Sigmoid colon (tissue), 6 donors: ENCODE measurements at regions not wholly inside any gene's neighbourhood (a gene's known extent, or its start where the extent isn't known, plus 50 kb on each side); places are given as distances from the start of the nearest gene placed in this dataset.

Experiments used
- DNase-seq: peaks from one replicate; pipeline ENCODE4 v3.0.0-alpha.2; 2019
- H3K27ac ChIP-seq, 4 donors: fragments of 200-600 bp; sonication (generic); one replicate each; pipeline ENCODE4 v1.5.1; 2016 to 2019; ENCODE audit warnings: mild to moderate bottlenecking in 1 of 4
- H3K27me3 ChIP-seq, 3 donors: fragments of 200-600 bp; sonication (generic); one replicate each; pipeline ENCODE4 v1.5.1; 2019; ENCODE audit warnings: mild to moderate bottlenecking in 1 of 3
- H3K36me3 ChIP-seq, 4 donors: fragments of 200-600 bp; sonication (generic); one replicate each; pipeline ENCODE4 v1.5.1; 2016 to 2019
- H3K4me1 ChIP-seq, 4 donors: fragments of 200-600 bp; sonication (generic); one replicate each; pipeline ENCODE4 v1.5.1; 2017 to 2019
- H3K4me3 ChIP-seq, 4 donors: fragments of 200-600 bp; sonication (generic); one replicate each; pipeline ENCODE4 v1.5.1; 2017 to 2019; ENCODE audit warnings: mild to moderate bottlenecking in 2 of 4, moderate library complexity in 1 of 4
- H3K9me3 ChIP-seq, 4 donors: fragments of 200-600 bp in 3 of 4; sonication (generic) in 3 of 4; one replicate each; pipeline versions ENCODE4 v1.5.1 to v1.6.1; 2013 to 2019
- CTCF ChIP-seq, 4 experiments: fragments of 450-650 bp in 3 of 4; fragments of 200-600 bp in 1 of 4; IDR thresholded peaks; one replicate each; pipeline ENCODE4 v1.5.1; 2016 to 2019; ENCODE audit warnings: antibody characterized with exemption in 4 of 4, mild to moderate bottlenecking in 3 of 4, moderate library complexity in 2 of 4
- EP300 ChIP-seq, 4 donors: sonication (generic); formaldehyde crosslinking; IDR thresholded peaks; one replicate each; pipeline ENCODE4 v1.6.1; 2017; ENCODE audit warnings: antibody characterized with exemption in 4 of 4
- POLR2A ChIP-seq, 2 donors: fragments of 450-650 bp; IDR thresholded peaks; one replicate each; pipeline ENCODE4 v1.6.1; 2016; ENCODE audit warnings: antibody characterized with exemption in 2 of 2, mild to moderate bottlenecking in 2 of 2, moderate library complexity in 2 of 2
- POLR2AphosphoS5 ChIP-seq, 4 donors: sonication (generic); formaldehyde crosslinking; IDR thresholded peaks; one replicate each; pipeline ENCODE4 v1.6.1; 2017; ENCODE audit warnings: antibody characterized with exemption in 4 of 4
- whole genome bisulfite sequencing, 2 donors: extraction: QIAGEN DNeasy Blood & Tissue Kit; methylation state at CpG; one replicate each; pipeline ENCODE4 v1.1.7; 2013; 5-methylcytosine and 5-hydroxymethylcytosine counted together
- intact Hi-C: fragments of 100-400 bp; cut with DNase I; formaldehyde crosslinking; loops from one replicate; pipeline ENCODE4 v1.15.1; 2023
- donor health status: healthy with polysubstance abuse.
- donor health status: healthy.

GRCh38 chr2:221334481-221335218 lies 237.5 kb downstream of the EPHA4 start:
- intact Hi-C loops = no loop called here
- TF ChIP-seq POLR2A (IDR thresholded peaks at IDR 0.05) (no peak), EP300 (IDR thresholded peaks at IDR 0.05) (no peak), CTCF (IDR thresholded peaks at IDR 0.05) (no peak), POLR2AphosphoS5 (IDR thresholded peaks at IDR 0.05) (no peak)

GRCh38 chr2:221335219-221335752 lies 236.8 kb downstream of the EPHA4 start:
- H3K27me3 ChIP-seq = no peaks in the 10 kb centered on the region
- H3K4me3 ChIP-seq = no peak overlapping the region
- no peaks in the 10 kb centered on the region for H3K36me3 ChIP-seq
- intact Hi-C loops = no loop called here
- WGBS, 2 donors = 77 to 79% methylated on average over 12 of the region's 12 CpGs
- no peak for DNase-seq
- no peak for TF ChIP-seq POLR2AphosphoS5 (IDR thresholded peaks at IDR 0.05)
- no peak for TF ChIP-seq EP300 (IDR thresholded peaks at IDR 0.05)
- TF ChIP-seq CTCF (IDR thresholded peaks at IDR 0.05) = no peak
- no peak for TF ChIP-seq POLR2A (IDR thresholded peaks at IDR 0.05)
- H3K9me3 ChIP-seq = no peaks in the 10 kb centered on the region
- H3K27ac ChIP-seq = no peak overlapping the region
- no peaks in the 10 kb centered on the region for H3K4me1 ChIP-seq

More at GRCh38 chr2:221334481-221335218, 237.5 kb downstream of the EPHA4 start:
- 84 to 85% methylated on average over 11 of the region's 11 CpGs for WGBS, 2 donors
- Histone ChIP-seq H3K27me3 (no peaks in the 10 kb centered on the region), H3K4me3 (no peak overlapping the region), H3K27ac (no peak overlapping the region), H3K9me3 (no peaks in the 10 kb centered on the region), H3K36me3 (no peaks in the 10 kb centered on the region), H3K4me1 (no peaks in the 10 kb centered on the region)
- no peak for DNase-seq

DNA sequence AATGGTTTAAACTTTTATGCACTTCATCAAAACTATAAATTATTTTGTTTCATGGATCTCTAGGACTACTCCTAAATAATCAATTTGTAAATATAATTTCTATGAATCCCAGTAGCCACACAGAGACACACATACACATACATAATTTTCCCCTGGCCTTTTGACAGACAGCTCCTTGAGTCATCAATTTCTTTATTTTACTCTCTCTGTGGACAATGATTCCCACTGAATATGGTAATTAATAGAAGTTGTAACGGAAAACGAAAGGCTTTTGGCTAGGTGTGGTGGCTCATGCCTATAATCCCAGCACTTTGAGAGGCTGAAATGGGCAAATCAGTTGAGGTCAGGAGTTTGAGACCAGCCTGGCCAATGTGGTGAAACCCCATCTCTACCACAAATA lies 235.1 kb downstream of the EPHA4 start:
- H3K27ac ChIP-seq = no peak overlapping the region
- H3K9me3 ChIP-seq = no peaks in the 10 kb centered on the region
- H3K36me3 ChIP-seq = no peaks in the 10 kb centered on the region
- H3K4me1 ChIP-seq = no peaks in the 10 kb centered on the region
- no peak for TF ChIP-seq POLR2A (IDR thresholded peaks at IDR 0.05)
- no peak for TF ChIP-seq POLR2AphosphoS5 (IDR thresholded peaks at IDR 0.05)
- TF ChIP-seq CTCF (IDR thresholded peaks at IDR 0.05) = no peak
- no peak for DNase-seq
- intact Hi-C loops = no loop called here
- no peaks in the 10 kb centered on the region for H3K27me3 ChIP-seq
- 93 to 97% methylated on average over 2 of the region's 2 CpGs for WGBS, 2 donors
- H3K4me3 ChIP-seq = no peak overlapping the region

- H3K9me3 ChIP-seq = no peaks in the 10 kb centered on the region
- no peaks in the 10 kb centered on the region for H3K36me3 ChIP-seq
- TF ChIP-seq CTCF (IDR thresholded peaks at IDR 0.05) = no peak
- TF ChIP-seq POLR2AphosphoS5 (IDR thresholded peaks at IDR 0.05) = no peak
- no peak for TF ChIP-seq POLR2A (IDR thresholded peaks at IDR 0.05)
- no peak for TF ChIP-seq EP300 (IDR thresholded peaks at IDR 0.05)
- intact Hi-C loops = no loop called here
- no peaks in the 10 kb centered on the region for H3K27me3 ChIP-seq
- H3K27ac ChIP-seq = no peak overlapping the region
- no peak for DNase-seq
- H3K4me1 ChIP-seq = no peaks in the 10 kb centered on the region
- 78 to 88% methylated on average over 5 of the region's 5 CpGs for WGBS, 2 donors
- no peak overlapping the region for H3K4me3 ChIP-seq
Measured at GRCh38 chr2:221337957-221338685, 234.0 kb downstream of the EPHA4 start.
